ENCODE measurements at regions not wholly inside any gene's neighbourhood (a gene's known extent, or its start where the extent isn't known, plus 50 kb on each side); places are given as distances from the start of the nearest gene placed in this dataset.

- H3K27me3 Mint-ChIP-seq (ENCODE audit: low read depth in 2 of 2): peaks cover 14 to 42% of the 10 kb centered on the region in 2 donors
- intact Hi-C loops (cut with micrococcal nuclease): no loop called here
- DNase-seq (no peak), ATAC-seq (no peak)
- 69% methylated on average over 16 of the region's 16 CpGs for WGBS (ENCODE audit: insufficient coverage)
- H3K27ac Mint-ChIP-seq: no peak overlapping the region
- H3K27ac ChIP-seq (ENCODE audit: low read length): no peak overlapping the region
- no peaks in the 10 kb centered on the region for H3K9me3 Mint-ChIP-seq
- H3K36me3 Mint-ChIP-seq: no peaks in the 10 kb centered on the region
- H3K4me1 ChIP-seq (ENCODE audit: control insufficient read depth, insufficient read depth, low read length): no peaks in the 10 kb centered on the region
- H3K36me3 ChIP-seq (ENCODE audit: control insufficient read depth, insufficient read depth, low read length): no peaks in the 10 kb centered on the region
- no peaks in the 10 kb centered on the region for H3K27me3 ChIP-seq (ENCODE audit: control insufficient read depth, insufficient read depth, low read length)
- H3K4me1 Mint-ChIP-seq: peaks cover 0 to 5% of the 10 kb centered on the region in 2 donors
- TF ChIP-seq CTCF (IDR thresholded peaks at IDR 0.05): no peak
- H3K4me3 ChIP-seq (ENCODE audit: low read length): no peak overlapping the region
- no peak overlapping the region for H3K4me3 Mint-ChIP-seq
- H3K9me3 ChIP-seq (ENCODE audit: control insufficient read depth, insufficient read depth, low read length): no peaks in the 10 kb centered on the region
Measured at GRCh38 chr4:185086053-185086452, 57.0 kb upstream of the SLC25A4 start.

GRCh38 chr4:185088899-185089298 lies 54.2 kb upstream of the SLC25A4 start:
- TF ChIP-seq CTCF (IDR thresholded peaks at IDR 0.05): no peak
- peaks cover 13 to 53% of the 10 kb centered on the region in 2 donors for H3K27me3 Mint-ChIP-seq (ENCODE audit: low read depth in 2 of 2)
- 80% methylated on average over 6 of the region's 6 CpGs for WGBS (ENCODE audit: insufficient coverage)
- no peaks in the 10 kb centered on the region for H3K4me1 ChIP-seq (ENCODE audit: control insufficient read depth, insufficient read depth, low read length)
- no peaks in the 10 kb centered on the region for H3K9me3 Mint-ChIP-seq
- no peaks in the 10 kb centered on the region for H3K36me3 Mint-ChIP-seq
- H3K4me3 ChIP-seq (ENCODE audit: low read length): no peak overlapping the region
- H3K9me3 ChIP-seq (ENCODE audit: control insufficient read depth, insufficient read depth, low read length): no peaks in the 10 kb centered on the region
- H3K36me3 ChIP-seq (ENCODE audit: control insufficient read depth, insufficient read depth, low read length): no peaks in the 10 kb centered on the region
- intact Hi-C loops (cut with micrococcal nuclease): no loop called here
- H3K27ac Mint-ChIP-seq: no peak overlapping the region
- peaks cover 0 to 5% of the 10 kb centered on the region in 2 donors for H3K4me1 Mint-ChIP-seq
- no peaks in the 10 kb centered on the region for H3K27me3 ChIP-seq (ENCODE audit: control insufficient read depth, insufficient read depth, low read length)
- no peak for DNase-seq
- H3K27ac ChIP-seq (ENCODE audit: low read length): no peak overlapping the region
- no peak overlapping the region for H3K4me3 Mint-ChIP-seq
- no peak for ATAC-seq

- intact Hi-C loops (cut with micrococcal nuclease): no loop called here
- TF ChIP-seq CTCF (IDR thresholded peaks at IDR 0.05): no peak
- Histone ChIP-seq H3K4me3 (ENCODE audit: low read length) (no peak overlapping the region), H3K27me3 (ENCODE audit: control insufficient read depth, insufficient read depth, low read length) (no peaks in the 10 kb centered on the region), H3K27ac (ENCODE audit: low read length) (no peak overlapping the region), H3K9me3 (ENCODE audit: control insufficient read depth, insufficient read depth, low read length) (no peaks in the 10 kb centered on the region), H3K4me1 (ENCODE audit: control insufficient read depth, insufficient read depth, low read length) (no peaks in the 10 kb centered on the region), H3K36me3 (ENCODE audit: control insufficient read depth, insufficient read depth, low read length) (no peaks in the 10 kb centered on the region)
- H3K36me3 Mint-ChIP-seq: no peaks in the 10 kb centered on the region
- H3K9me3 Mint-ChIP-seq: no peaks in the 10 kb centered on the region
- no peak overlapping the region for H3K27ac Mint-ChIP-seq
- WGBS (ENCODE audit: insufficient coverage): 90% methylated on average over 1 of the region's 1 CpG
- DNase-seq (no peak), ATAC-seq (no peak)
- peaks cover 15 to 50% of the 10 kb centered on the region in 2 donors for H3K27me3 Mint-ChIP-seq (ENCODE audit: low read depth in 2 of 2)
- H3K4me3 Mint-ChIP-seq: no peak overlapping the region
- peaks cover 0 to 5% of the 10 kb centered on the region in 2 donors for H3K4me1 Mint-ChIP-seq
Measured at GRCh38 chr4:185090592-185090991, 52.5 kb upstream of the SLC25A4 start.

GRCh38 chr4:185092535-185093197 lies 50.4 kb upstream of the SLC25A4 start:
- Mint-ChIP-seq H3K4me3 (no peak overlapping the region), H3K4me1 (no peaks in the 10 kb centered on the region), H3K36me3 (no peaks in the 10 kb centered on the region), H3K27ac (no peak overlapping the region), H3K9me3 (no peaks in the 10 kb centered on the region), H3K27me3 (ENCODE audit: low read depth in 2 of 2) (peaks cover 19 to 51% of the 10 kb centered on the region in 2 donors)
- DNase-seq: no peak
- no peak for ATAC-seq
- Histone ChIP-seq H3K9me3 (ENCODE audit: control insufficient read depth, insufficient read depth, low read length) (no peaks in the 10 kb centered on the region), H3K4me3 (ENCODE audit: low read length) (no peak overlapping the region), H3K4me1 (ENCODE audit: control insufficient read depth, insufficient read depth, low read length) (no peaks in the 10 kb centered on the region), H3K27ac (ENCODE audit: low read length) (no peak overlapping the region), H3K36me3 (ENCODE audit: control insufficient read depth, insufficient read depth, low read length) (no peaks in the 10 kb centered on the region), H3K27me3 (ENCODE audit: control insufficient read depth, insufficient read depth, low read length) (no peaks in the 10 kb centered on the region)
- WGBS (ENCODE audit: insufficient coverage): 96% methylated on average over 4 of the region's 6 CpGs
- intact Hi-C loops (cut with micrococcal nuclease): no loop called here
- TF ChIP-seq CTCF (IDR thresholded peaks at IDR 0.05): no peak
